AG09319 (cell line): ENCODE measurements at regions not wholly inside any gene's neighbourhood (a gene's known extent, or its start where the extent isn't known, plus 50 kb on each side); places are given as distances from the start of the nearest gene placed in this dataset.

Source experiments
- DNase-seq: peaks from one replicate; pipeline ENCODE4 v3.0.0-alpha.2; 2010; ENCODE audit warnings: low read depth; ENCODE audit errors: extremely low read depth
- TF ChIP-seq, protein P1 (sequence below): IDR thresholded peaks from 2 replicates; pipeline ENCODE4 v1.5.1; 2011; ENCODE audit warnings: low read depth, mild to moderate bottlenecking, inconsistent platforms, low read length, moderate library complexity

DNA sequence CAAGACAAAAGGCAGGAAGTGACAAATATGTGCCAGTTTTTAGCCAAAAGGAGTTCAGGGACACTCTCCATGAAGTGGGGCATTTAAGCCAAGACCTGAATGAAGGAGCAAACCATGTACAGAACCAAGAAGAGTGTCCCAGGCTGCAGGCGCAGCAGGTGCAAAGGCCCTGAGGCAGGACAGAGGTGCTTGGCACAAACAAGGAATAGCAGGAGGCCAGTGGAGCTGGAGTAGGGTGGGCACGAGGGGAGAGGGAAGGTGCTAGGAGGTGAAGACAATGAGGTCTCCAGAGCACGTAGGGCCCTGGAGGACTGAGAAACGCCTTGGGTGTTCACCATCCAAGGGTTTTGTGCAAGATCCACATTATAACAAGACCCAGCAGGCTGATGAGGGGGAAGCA, 474.1 kb downstream of the MN1 start:
- TF ChIP-seq, protein P1, sequence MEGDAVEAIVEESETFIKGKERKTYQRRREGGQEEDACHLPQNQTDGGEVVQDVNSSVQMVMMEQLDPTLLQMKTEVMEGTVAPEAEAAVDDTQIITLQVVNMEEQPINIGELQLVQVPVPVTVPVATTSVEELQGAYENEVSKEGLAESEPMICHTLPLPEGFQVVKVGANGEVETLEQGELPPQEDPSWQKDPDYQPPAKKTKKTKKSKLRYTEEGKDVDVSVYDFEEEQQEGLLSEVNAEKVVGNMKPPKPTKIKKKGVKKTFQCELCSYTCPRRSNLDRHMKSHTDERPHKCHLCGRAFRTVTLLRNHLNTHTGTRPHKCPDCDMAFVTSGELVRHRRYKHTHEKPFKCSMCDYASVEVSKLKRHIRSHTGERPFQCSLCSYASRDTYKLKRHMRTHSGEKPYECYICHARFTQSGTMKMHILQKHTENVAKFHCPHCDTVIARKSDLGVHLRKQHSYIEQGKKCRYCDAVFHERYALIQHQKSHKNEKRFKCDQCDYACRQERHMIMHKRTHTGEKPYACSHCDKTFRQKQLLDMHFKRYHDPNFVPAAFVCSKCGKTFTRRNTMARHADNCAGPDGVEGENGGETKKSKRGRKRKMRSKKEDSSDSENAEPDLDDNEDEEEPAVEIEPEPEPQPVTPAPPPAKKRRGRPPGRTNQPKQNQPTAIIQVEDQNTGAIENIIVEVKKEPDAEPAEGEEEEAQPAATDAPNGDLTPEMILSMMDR, result no peak
- DNase-seq, result no peak

DNA sequence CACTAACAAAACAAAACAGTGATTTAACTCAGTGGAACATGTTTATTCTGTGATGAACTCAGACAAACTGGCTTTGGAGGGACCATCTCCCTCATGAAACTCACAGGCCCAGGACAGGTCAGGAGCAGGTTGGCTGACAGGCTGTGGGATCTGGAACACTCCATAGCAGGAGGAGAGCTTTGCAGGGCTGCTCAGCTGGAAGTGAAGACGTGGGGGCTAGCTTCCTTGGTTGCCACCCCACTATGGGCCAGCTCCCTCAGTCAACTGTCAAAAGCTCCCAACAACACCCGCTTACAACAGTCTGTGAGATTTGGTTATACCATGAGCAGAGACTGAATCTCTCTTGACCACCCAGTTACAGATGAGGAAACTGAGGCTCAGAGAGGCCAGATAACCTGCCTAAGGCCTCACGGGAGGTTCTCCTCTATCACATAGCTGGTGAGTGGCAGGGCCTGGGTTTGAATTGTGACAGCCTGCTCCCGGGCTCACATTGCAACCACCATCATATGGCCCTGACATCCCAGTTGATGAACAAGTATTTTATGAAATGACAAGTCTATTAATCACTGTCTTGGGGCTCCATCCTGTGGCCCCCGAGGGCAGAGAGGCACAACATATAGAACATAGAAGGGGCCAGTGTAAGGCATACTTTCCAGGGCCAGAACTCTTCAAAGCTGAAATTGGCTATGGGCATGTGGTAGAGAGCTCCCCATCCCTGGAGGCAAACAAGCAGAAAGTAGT, 473.4 kb downstream of the MN1 start:
- TF ChIP-seq, protein P1, result no peak; the same call in 1 of the 2 replicates
- DNase-seq, result no peak

DNA sequence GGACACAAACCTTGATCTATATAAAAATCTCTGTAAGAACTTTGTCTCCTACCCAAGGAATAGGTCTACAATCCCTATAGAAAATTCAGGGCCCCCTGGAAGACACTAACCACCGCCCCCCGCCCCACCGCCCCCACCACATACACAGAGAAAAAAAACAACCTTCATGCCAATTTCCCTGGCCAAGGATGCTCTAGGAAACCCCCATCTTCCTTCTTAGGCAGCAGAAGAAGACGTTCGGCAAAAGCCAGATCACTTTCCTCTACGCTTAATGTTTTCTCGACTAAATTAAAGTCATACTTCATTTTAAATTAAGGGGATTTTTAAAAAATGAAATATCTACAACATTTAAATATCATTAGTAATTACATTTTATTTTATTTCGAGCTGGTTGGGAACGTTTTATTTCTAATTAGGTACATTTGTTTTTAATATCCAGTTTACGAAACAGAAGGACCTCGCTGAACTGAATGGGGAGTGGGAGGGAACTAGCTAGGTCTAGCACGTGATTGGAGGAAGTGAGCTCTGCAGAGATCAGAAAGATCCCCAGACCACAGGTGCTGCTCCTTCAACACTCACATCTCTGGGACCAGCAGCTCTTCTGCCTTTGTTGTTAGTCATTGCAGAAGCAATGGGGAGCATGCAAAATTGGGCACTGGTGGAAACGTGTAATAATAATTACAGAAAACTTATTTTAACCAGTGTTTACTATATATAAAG, 472.3 kb downstream of the MN1 start:
- DNase-seq, result no peak
- TF ChIP-seq, protein P1, result no peak

DNA sequence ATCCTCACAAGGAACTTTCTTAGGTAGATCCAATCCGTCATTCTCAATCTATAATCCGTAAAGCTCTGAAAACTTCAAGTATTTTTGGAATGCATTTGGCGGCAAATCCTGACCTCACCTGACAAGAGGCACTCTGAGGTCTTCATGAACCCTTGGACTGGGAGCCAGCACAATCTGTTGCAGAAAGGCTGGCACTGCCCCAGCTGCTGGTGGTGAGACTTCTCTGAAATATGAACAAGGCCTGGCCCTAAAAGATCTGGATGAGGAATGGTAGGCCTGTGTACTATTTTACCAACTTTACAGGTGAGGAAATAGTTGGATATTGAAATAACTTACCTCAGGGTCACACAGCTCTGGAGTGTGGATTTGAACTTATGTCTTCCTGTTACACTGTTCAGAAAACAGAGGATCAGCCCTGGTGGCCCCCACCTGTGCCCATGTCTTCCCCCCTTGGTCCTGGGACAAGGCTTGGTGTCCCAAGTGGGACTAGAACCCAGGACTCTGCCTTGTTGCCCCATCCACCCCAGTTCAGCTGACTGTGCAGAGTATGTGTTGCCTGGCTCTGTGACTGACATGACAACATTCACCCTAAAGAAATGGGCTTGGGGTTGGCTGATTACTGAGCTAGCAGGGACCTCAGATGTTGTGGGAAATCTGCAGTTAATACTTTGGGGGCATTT, 471.4 kb downstream of the MN1 start:
- TF ChIP-seq, protein P1, result no peak
- no peak for DNase-seq

DNA sequence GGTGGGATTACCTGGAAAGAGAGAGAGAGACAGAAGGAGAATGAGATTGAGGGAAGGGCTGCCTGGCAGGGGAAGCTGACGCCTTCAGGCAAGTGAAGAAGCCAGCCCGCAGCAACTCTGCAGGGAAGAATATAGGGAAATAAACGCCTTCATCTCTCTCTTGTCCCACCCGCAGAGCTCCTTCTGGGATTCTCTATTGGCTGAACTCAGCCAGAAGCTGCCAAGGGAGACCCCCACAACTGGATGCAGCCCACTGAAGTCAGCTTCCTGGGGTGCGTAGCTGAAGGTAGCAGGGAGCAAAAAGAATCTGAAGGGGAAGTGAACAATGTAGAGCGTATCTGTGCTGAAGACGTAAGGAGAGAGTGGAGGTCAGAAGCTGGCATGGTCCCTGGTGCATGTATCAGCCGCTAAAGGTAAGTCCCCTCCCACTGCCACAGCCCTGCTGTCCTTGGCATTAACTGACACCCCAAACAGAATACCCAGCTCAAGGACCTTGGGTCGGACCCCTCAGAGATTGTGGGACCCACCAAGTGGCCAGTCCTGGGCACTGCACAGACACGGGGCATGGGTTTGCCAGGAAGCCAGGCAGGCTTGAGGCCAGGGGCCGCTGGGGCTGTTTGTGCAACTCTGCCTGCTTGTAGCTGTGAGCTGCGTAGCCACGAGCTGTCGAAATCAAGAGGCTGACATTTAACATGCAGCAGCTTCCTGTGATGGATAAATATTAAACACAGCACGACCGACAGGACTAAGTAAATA, 469.9 kb downstream of the MN1 start:
- TF ChIP-seq, protein P1, result peak; percentile 36
- no peak for DNase-seq

DNA sequence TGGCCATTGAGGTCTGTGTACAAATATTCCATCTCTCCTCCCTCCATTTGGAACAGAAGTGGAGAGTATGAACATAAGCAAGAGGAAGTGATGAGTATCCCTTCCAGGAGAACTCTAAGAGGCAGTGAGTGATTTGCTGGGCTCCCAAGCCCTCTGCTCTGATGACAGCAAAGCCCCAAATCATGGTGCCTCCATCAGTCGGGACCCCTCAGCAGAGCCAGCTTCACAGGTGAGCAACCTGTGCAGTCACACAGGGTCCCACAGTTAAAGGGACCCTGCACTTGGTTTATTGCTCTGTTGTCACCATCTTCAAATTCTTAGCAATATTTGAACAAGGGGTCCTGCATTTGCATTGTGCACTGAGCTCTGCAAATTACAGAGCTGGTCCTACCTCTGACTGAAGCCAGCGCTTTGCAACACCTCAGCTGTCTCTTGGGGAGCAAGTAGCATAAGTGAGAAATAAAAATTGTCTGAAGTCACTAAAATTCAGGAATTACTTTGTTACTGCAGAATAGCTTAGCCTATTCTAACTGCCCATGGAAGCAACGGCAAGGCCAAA, 466.4 kb downstream of the MN1 start:
- DNase-seq, result no peak
- TF ChIP-seq, protein P1, result no peak
